Right hindlimb (tissue), 1 donor: ENCODE measurements at regions not wholly inside any gene's neighbourhood (a gene's known extent, or its start where the extent isn't known, plus 50 kb on each side); places are given as distances from the start of the nearest gene placed in this dataset.

Source experiments
- DNase-seq: peaks from one replicate; pipeline ENCODE4 v3.0.0-alpha.2; 2018

- no peak for DNase-seq
Observed at GRCh38 chr6:125499535-125499934, 197.8 kb upstream of the HDDC2 start.

- no peak for DNase-seq
Observed at GRCh38 chr6:125503181-125503580, 201.4 kb upstream of the HDDC2 start.

- no peak for DNase-seq
Observed at GRCh38 chr6:125507987-125508655, 206.4 kb upstream of the HDDC2 start.

- DNase-seq = no peak
Observed at GRCh38 chr6:125508793-125509192, 207.0 kb upstream of the HDDC2 start.

- DNase-seq = no peak
Observed at GRCh38 chr6:125509477-125509876, 207.7 kb upstream of the HDDC2 start.

- no peak for DNase-seq
Observed at GRCh38 chr6:125510405-125510804, 208.6 kb upstream of the HDDC2 start.

GRCh38 chr6:125511809-125512396 is 210.1 kb upstream of the HDDC2 start:
- DNase-seq = no peak

DNA sequence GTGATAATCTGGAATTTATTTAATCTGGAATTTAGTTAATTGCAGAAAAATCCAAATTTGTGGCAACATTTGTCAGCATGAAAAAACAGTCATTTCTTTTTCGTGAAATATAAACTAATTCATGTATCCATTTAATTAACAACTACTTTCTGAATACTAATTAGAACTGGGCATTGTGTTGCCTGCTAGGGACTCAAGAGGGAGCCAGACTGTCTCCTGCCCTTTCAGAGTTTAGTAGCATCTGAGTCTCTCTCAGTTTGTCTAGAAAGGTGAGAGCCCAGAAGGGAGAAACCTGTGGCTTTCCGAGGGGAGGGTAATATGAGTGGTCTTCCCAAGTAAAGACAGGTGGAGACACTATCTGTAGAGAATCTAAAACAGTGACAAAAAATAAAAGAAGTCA is 210.9 kb upstream of the HDDC2 start:
- DNase-seq = no peak

- DNase-seq = no peak
Observed at GRCh38 chr6:125513978-125514377, 212.2 kb upstream of the HDDC2 start.

DNA sequence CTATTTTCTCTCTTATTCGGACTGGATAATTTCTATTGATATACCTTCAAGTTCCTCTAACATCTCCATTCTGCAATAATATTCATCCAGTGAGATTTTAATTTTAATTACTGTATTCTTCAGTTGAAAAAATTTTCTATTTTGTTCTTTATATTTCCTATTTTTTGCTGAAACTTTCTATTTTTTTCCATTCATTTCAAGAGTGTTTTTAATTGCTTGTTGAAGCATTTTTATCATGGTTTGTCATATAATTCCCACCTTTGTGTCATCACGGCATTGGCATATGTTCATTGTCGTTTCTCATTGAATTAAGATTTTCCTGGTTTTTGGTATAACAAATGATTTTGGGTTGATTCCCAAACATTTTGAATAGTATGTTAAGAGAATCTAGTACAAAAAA is 214.9 kb upstream of the HDDC2 start:
- no peak for DNase-seq

GRCh38 chr6:125519367-125519766 is 217.6 kb upstream of the HDDC2 start:
- no peak for DNase-seq

GRCh38 chr6:125524356-125524755 is 222.6 kb upstream of the HDDC2 start:
- no peak for DNase-seq

DNA sequence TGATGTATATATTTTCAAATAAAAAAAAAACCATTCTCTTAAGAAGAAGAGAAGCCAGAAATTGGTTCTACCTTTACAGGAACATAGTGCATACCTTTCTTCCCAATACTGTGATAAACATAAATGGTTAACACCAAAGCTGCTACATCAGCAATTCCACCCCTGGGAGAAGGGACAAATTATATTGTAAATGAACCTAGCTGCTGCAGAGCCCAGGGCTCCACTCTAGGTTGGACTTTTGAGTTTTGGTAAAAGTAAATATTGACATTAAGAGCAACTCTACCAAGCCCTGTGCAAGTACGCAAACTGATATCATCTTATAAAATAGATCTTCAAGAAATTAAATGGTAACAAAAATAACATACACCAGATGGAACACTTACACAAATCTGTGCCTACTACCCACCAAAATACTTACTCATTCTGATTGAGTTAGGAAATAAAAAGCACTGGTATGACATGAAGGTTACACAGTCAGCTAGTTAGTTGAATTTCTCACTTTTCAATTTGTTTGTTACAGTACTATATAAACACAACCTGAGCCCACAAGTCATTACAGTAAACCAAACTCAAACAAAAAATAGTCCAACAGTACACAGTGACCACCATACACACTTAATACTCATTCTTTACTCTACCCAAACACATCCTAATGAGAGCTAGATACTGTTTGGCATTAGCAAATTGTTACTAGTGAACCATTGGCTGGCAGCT is 223.3 kb upstream of the HEY2 start:
- no peak for DNase-seq

GRCh38 chr6:125528621-125529041 is 220.8 kb upstream of the HEY2 start:
- peak; percentile 21 for DNase-seq

GRCh38 chr6:125529061-125529460 is 220.4 kb upstream of the HEY2 start:
- DNase-seq = no peak

DNA sequence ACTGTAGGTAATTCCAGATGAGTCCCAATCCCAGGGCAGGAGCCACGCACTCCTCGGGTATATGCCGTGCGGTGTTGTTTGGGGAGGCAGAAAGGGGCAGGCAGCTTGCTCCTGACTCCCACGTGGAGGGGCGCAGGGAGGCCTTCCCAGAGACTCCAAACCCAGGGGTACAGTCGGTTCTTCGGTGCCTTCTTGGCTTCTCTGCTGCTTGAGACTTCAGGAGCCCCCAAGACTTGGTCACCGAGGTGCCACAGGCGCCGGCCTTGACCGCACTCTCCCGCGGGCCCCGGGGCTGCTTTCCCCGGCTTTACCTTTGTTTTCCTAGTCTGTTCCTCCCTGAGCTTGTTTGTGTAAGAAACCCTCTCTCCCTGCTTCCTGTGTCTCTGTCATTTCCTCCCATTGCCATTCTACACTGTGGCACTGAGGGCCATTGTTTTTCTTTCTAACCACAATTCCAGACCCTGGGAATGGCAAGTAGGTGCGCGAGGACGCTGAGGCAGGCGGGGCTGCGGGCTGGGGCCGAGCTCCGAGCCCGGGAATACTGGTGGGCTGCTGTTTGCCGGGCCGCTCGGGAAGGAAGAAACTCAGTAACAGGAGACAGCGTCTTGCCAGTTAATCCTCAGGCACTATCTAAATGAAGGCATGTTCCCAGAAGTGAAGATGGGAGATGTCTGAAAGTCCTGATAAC is 215.6 kb upstream of the HEY2 start:
- peak; percentile 24 for DNase-seq

GRCh38 chr6:125534430-125535263 is 214.8 kb upstream of the HEY2 start:
- no peak for DNase-seq

DNA sequence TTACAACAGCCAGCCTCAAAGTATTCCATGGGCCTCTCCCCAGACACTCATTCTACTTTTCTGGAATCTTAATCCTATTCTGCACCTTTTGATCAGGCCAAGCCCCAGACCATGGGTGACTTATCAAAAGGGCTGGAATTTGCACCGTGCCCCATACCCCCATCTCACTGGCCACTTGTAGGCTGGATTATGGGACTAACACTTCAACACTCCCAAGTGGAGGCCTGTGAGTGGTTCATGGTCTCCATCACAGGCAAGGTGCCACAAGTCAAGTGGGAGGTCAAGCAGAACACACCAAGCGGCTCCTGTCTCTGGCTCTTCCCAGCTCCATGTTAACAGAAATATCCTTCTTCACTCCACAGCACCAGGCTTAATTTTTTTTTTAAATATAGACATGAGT is 212.3 kb upstream of the HEY2 start:
- DNase-seq = no peak

- DNase-seq = no peak
Observed at GRCh38 chr6:125539892-125540291, 209.5 kb upstream of the HEY2 start.

DNA sequence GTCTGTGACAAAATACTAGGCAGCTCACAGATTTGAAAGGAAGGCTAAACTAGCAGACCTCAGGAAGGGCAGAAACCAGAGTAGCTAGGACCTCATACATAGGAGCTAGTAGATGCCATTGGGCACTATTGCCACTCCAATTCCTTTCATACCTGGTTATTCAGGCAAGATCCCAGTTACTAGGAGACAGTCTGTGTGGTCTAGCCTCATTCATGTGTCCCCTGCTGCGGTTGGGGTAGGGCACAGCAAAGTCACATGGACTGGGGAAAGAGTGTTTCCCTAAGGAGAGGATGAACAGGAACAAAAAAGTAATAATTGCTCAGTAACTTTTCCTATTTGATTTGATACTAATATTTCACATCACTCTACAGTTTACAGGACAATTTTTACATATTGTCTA is 204.6 kb upstream of the HEY2 start:
- DNase-seq = no peak

GRCh38 chr6:125546841-125547251 is 202.6 kb upstream of the HEY2 start:
- no peak for DNase-seq

- DNase-seq = no peak
Observed at GRCh38 chr6:125547381-125547780, 202.1 kb upstream of the HEY2 start.
